Activated T-cell treated with anti-CD3 and anti-CD28 coated beads, Interleukin-2, amount 50 U/mL, for 72 hours (primary cell): ENCODE measurements at regions not wholly inside any gene's neighbourhood (a gene's known extent, or its start where the extent isn't known, plus 50 kb on each side); places are given as distances from the start of the nearest gene placed in this dataset.

Experiments used
- ATAC-seq, 2 donors: fragments of 150-1000 bp; cut with Tn5 transposase; replicated peaks in 1 of 2; 2 replicates each; pipeline ENCODE4 v1.10.0; 2021; ENCODE audit warnings: moderate library complexity in 2 of 2, mild to moderate bottlenecking in 1 of 2
- DNase-seq, 2 donors: peaks; one replicate each; pipeline ENCODE4 v3.0.0; 2021 to 2022; ENCODE audit warnings: mixed read lengths in 1 of 2
- H3K27ac Mint-ChIP-seq: one replicate; pipeline ENCODE4 v1.8.0; 2022; ENCODE audit warnings: mild to moderate bottlenecking, moderate library complexity, mixed read lengths
- H3K27me3 Mint-ChIP-seq: one replicate; pipeline ENCODE4 v1.8.0; 2022; ENCODE audit warnings: low read depth, mixed read lengths
- H3K36me3 Mint-ChIP-seq, 2 donors: one replicate each; pipeline ENCODE4 v1.8.0; 2022; ENCODE audit warnings: mixed read lengths in 2 of 2, mild to moderate bottlenecking in 1 of 2; ENCODE audit not compliant: insufficient read depth in 2 of 2
- H3K4me1 Mint-ChIP-seq: one replicate; pipeline ENCODE4 v1.8.0; 2022; ENCODE audit warnings: low read depth, mixed read lengths
- H3K4me3 Mint-ChIP-seq, 2 donors: one replicate each; pipeline ENCODE4 v1.8.0; 2022; ENCODE audit warnings: mild to moderate bottlenecking in 2 of 2, mixed read lengths in 2 of 2, moderate library complexity in 2 of 2
- H3K9me3 Mint-ChIP-seq, 2 donors: one replicate each; pipeline ENCODE4 v1.8.0; 2022; ENCODE audit warnings: mixed read lengths in 2 of 2

DNA sequence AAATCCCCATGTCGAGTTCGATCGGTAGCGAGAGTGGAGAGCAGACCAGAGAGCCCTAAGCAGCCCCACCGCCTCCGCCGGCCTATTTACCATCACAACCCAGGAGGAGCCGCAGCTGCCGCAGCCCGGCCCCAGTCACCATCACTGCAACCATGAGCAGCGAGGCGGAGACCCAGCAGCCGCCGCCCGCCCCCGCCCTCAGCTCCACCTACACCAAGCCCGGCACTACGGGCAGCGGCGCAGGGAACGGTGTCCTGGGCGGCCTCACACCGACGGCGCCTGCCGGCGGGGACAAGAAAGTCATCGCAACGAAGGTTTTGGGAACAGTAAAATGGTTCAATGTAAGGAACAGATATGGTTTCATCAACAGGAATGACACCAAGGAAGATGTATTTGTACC is 89.5 kb upstream of the TPM1 start:
- Mint-ChIP-seq H3K9me3 (no peaks in the 10 kb centered on the region), H3K27ac (no peak overlapping the region), H3K4me1 (no peaks in the 10 kb centered on the region), H3K27me3 (peaks cover 46% of the 10 kb centered on the region), H3K4me3 (no peak overlapping the region), H3K36me3 (no peaks in the 10 kb centered on the region)
- ATAC-seq (no peak), DNase-seq (no peak)

DNA sequence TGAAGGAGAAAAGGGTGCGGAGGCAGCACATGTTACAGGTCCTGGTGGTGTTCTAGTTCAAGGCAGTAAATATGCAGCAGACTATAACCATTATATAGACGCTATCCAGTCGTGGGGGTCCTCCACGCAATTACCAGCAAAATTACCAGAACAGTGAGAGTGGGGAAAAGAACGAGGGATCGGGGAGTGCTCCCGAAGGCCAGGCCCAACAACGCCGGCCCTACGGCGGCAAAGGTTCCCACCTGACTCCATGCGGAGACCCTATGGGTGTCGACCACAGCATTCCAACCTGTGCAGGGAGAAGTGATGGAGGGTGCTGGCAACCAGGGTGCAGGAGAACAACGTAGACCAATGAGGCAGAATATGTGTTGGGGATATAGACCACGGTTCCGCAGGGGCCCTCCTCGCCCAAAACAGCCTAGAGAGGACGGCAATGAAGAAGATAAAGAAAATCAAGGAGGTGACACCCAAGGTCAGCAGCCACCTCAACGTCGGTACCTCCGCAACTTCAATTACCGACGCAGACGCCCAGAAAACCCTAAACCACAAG is 89.0 kb upstream of the TPM1 start:
- Mint-ChIP-seq H3K9me3 (no peaks in the 10 kb centered on the region), H3K27ac (no peak overlapping the region), H3K27me3 (peaks cover 43% of the 10 kb centered on the region), H3K4me3 (no peak overlapping the region), H3K36me3 (no peaks in the 10 kb centered on the region), H3K4me1 (no peaks in the 10 kb centered on the region)
- no peak for ATAC-seq
- DNase-seq, result no peak

DNA sequence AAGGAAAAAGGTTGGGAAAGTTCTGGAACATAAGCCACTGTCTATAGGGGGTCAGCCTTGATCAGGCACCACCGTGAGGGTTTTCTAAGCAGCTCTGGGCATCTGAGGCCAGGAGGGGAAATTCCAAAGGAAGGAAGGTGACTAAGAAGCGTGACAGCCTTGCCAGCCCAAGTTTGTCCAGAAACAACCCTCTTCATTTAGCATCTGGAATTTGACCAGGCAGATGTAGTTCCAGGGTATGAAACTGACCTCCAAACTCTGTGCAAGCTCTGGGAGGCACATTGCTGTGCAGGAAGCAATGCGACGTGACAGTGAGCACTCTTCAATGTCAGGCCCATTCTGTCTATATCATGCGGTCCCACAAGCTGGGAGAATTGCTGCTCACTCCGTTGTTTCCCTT is 85.4 kb upstream of the TPM1 start:
- ATAC-seq, result no peak
- no peak for DNase-seq
- peaks cover 15% of the 10 kb centered on the region for H3K27me3 Mint-ChIP-seq
- H3K27ac Mint-ChIP-seq, result no peak overlapping the region
- H3K9me3 Mint-ChIP-seq, result no peaks in the 10 kb centered on the region
- no peaks in the 10 kb centered on the region for H3K4me1 Mint-ChIP-seq
- H3K36me3 Mint-ChIP-seq, result no peaks in the 10 kb centered on the region
- no peak overlapping the region for H3K4me3 Mint-ChIP-seq

DNA sequence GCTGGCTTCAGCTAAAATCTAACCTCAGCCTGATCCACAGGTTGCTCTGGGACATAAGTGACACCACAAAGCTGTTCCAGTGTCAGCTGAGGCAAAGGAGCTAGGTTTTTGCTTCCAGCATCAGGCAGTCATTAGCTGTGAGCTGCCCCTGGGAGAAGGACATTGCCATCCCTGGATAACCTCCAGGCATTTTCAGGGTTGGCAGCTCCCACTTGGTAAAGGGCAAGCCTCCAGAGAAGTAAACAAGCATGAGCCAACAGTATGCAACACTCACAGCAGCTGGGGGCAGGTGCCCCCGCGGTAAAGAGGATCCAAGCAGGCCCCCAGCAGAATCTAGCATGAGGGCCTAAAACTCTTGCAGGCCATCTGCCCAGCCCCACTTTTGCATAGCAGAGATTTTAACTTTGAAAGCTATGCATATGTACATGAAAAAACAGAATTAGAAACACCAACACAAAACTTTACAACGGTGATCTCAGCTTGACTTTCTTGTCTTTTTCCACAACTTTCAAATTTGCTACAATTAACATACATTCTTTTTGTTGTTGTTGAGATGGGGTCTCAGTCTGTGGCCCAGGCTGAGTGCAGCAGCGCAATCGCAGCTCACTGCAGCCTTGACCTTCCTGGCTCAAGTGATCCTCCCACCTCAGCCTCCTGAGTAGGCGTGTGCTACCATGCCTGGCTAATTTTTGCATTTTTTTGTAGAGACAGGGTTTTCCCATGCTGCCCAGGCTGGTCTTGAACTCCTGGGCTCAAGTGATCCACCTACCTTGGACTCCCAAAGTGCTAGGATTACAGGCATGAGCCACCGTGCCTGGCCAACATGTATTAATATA is 83.8 kb upstream of the TPM1 start:
- H3K4me3 Mint-ChIP-seq, result no peak overlapping the region
- peaks cover under 1% of the 10 kb centered on the region for H3K27me3 Mint-ChIP-seq
- H3K36me3 Mint-ChIP-seq, result no peaks in the 10 kb centered on the region
- no peak for ATAC-seq
- no peak for DNase-seq
- no peaks in the 10 kb centered on the region for H3K9me3 Mint-ChIP-seq
- no peak overlapping the region for H3K27ac Mint-ChIP-seq
- no peaks in the 10 kb centered on the region for H3K4me1 Mint-ChIP-seq

DNA sequence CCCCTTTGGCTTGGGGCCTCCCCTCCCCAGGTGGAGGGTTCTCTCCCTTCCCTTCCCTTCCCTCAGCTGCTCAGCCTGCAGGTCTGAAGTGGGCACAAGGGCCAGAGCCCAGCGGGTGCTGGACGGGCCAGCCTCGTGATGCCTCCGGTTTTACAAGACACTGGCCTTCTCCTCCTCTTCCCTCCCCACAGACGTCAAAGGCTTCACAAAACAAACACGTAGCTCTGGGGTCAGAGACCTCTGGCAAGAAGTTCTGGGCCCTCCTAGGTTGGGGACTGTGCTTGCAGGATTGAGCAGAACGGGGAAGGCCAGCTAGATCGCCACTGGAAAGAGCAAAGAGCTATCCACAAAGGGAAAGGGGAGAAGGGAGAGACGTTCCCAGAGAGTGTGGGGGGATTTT is 81.4 kb upstream of the TPM1 start:
- Mint-ChIP-seq H3K27ac (no peak overlapping the region), H3K36me3 (no peaks in the 10 kb centered on the region), H3K4me1 (no peaks in the 10 kb centered on the region), H3K4me3 (no peak overlapping the region), H3K9me3 (no peaks in the 10 kb centered on the region), H3K27me3 (no peaks in the 10 kb centered on the region)
- DNase-seq (no peak), ATAC-seq (no peak)

DNA sequence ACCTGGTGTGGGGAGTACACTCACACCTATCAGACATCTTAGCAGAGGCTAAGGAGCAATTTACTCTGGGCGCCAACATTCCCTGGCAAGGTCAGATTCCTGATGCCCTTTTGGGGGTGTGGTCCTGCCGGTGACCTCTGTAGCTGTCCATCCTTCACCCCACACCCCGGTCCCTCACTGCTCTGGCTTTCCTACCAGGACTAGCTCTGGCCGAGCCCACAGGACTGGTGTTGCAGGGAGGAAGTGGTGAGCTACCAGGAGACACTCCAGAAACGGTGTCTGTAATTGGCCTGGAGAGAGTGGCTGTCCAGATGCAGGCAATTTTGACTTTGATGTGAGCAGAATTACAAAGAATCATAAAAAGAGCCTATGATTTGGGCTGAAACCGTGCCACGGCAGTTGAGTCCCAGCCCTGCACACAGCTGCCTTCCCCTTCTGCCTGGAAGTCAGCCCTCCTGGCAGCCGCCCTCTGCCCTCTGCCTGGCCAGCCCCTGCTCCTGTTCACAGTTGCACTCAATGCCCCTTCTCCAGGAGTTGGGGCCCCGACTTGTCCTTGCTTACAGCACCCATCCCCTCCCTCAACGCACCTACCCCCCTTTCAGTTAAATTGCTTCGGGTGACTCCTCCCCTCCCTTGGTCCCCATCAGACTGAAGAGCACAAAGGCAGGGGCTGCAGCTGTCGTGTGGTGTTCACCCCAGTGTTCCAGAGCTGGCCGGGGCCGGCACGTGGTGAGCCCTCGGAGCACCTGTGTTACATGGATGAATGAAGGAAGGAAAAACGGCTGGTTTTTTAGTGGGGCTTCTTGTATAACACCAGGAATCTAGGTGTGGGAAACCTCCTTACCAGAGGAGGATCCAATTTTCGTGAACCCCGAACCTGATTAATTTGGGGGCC is 80.2 kb upstream of the TPM1 start:
- no peak for ATAC-seq
- H3K4me3 Mint-ChIP-seq, result no peak overlapping the region
- no peaks in the 10 kb centered on the region for H3K4me1 Mint-ChIP-seq
- no peak for DNase-seq
- H3K27me3 Mint-ChIP-seq, result no peaks in the 10 kb centered on the region
- no peaks in the 10 kb centered on the region for H3K9me3 Mint-ChIP-seq
- no peak overlapping the region for H3K27ac Mint-ChIP-seq
- H3K36me3 Mint-ChIP-seq, result no peaks in the 10 kb centered on the region

DNA sequence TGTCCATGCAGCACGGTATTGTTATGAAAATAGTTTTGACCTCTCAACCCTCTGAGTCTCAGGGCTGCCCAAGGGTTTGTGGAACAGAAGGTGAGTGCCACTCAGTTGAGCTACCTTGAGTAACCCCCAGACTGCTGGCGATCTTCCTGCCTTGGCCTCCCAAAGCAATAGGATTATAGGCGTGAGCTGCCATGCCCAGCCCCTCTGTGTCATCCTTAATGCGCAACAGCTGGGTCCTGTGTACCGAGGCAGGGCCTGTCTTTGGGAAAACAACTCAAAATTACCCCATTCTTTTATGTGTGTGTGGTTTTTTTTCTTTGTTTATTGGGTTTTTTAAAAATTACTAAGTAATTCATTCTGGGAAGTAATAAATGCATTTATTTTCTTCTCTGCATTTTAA is 78.3 kb upstream of the TPM1 start:
- Mint-ChIP-seq H3K4me3 (no peak overlapping the region), H3K4me1 (no peaks in the 10 kb centered on the region), H3K9me3 (no peaks in the 10 kb centered on the region), H3K27me3 (no peaks in the 10 kb centered on the region), H3K36me3 (no peaks in the 10 kb centered on the region), H3K27ac (no peak overlapping the region)
- ATAC-seq (no peak), DNase-seq (no peak)

DNA sequence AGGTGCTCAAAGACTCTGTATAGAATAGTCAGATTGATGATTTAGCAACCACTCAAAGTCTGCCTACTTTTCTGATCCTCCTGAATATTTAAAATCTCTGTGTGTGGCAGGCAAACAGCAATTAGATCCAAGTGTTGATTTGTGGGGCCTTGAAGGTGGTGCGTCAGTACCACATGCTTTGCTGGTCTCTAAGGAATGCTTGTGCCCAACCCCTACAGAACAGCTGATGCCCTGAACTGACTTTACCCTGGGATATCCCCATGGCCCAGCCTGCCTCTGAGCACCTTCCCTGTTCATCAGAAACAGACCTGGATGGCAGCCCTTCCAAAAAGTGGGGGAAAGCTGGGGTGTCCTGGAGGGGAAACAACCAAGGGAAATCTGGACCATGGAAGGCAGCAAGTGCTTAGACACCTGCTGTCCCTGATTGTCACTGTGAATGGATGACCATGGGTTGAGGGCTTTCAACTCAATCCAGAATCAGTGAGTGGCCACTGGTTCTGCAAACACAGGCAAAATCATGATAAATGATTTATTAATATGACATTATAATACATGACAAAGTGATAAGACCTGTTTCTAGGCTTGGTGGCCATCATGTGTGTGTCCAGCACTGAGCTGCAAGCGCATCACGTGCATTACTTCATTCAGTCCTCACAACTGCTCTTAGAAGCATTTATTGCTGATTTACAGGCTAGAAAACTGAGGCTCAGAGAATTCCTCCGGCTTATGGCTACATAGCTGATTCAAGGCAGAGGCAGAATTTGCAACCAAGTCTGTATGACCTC is 76.1 kb upstream of the TPM1 start:
- H3K27me3 Mint-ChIP-seq, result no peaks in the 10 kb centered on the region
- DNase-seq (no peak), ATAC-seq (no peak)
- H3K9me3 Mint-ChIP-seq, result no peaks in the 10 kb centered on the region
- no peak overlapping the region for H3K4me3 Mint-ChIP-seq
- H3K4me1 Mint-ChIP-seq, result no peaks in the 10 kb centered on the region
- no peak overlapping the region for H3K27ac Mint-ChIP-seq
- no peaks in the 10 kb centered on the region for H3K36me3 Mint-ChIP-seq

DNA sequence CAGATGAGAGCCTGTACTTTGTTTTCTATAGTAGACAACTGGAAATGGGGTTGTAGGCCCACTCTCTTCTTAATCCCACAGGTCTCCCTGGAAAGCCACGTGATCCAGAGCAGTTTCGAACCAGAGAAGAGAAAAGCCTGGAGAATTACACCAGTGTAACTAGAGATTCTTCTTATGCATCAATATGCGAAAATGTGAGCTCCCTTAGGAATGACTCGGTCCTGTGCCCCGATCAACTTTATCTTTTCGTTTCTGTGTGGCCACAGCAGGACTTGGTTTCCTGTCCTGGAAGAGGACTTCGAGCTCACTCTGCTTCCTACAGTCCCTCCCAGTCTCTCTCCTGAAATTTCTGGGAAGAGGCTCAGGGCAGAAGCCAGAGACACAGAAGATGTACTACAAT is 73.8 kb upstream of the TPM1 start:
- no peaks in the 10 kb centered on the region for H3K36me3 Mint-ChIP-seq
- peaks cover 8% of the 10 kb centered on the region for H3K27me3 Mint-ChIP-seq
- DNase-seq (no peak), ATAC-seq (no peak)
- no peaks in the 10 kb centered on the region for H3K4me1 Mint-ChIP-seq
- no peak overlapping the region for H3K4me3 Mint-ChIP-seq
- no peak overlapping the region for H3K27ac Mint-ChIP-seq
- no peaks in the 10 kb centered on the region for H3K9me3 Mint-ChIP-seq

DNA sequence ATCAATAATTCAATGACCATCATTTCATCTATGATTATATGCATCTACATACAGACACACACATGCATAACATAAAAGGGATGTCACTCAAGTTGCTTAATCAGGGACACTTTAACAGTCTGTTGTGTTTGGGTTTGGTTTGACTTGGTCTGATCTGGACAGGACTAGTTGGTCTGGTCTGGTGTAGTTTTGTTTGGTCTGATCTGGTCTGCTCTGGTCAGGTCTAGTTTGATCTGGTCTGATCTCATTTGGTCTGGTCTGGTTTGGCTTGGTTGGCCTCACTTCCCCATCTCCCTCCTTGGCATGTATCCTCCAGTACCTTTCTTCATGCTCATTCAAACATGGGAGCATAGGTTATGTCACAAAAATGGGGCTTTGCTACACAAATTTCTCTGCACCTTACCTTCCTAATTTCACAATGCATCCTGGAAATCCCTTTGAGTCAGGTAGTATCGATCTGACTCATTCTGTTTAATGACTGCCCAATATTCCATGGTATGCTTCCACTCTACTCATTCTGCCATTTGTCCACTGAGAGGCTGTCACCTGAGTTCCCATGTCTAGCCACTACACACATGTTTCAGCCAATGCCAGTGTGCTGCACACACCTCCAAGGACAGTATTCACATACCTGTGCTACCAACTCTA is 73.0 kb upstream of the TPM1 start:
- Mint-ChIP-seq H3K27me3 (peaks cover 8% of the 10 kb centered on the region), H3K4me1 (no peaks in the 10 kb centered on the region), H3K27ac (no peak overlapping the region), H3K36me3 (no peaks in the 10 kb centered on the region), H3K4me3 (no peak overlapping the region), H3K9me3 (no peaks in the 10 kb centered on the region)
- ATAC-seq (no peak), DNase-seq (no peak)

DNA sequence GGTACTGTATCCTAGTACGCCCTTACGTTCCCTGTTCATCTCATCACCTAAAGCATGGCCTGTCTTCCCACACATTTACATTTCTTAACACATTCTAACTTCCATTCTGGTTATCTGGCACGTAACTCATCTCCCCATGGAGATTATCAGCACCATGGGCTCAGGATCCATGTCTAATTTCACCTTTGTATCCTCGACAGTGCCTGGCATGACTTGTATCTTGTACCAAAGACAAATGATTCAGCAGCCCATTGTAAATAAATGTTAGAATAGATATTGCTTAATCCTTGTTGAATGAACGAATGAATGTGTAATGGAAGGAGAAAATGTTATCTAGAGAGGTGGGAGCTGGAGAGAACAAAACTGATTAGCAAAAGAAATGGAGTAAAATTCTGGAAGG is 69.7 kb upstream of the TPM1 start:
- no peak overlapping the region for H3K4me3 Mint-ChIP-seq
- H3K36me3 Mint-ChIP-seq, result no peaks in the 10 kb centered on the region
- ATAC-seq (no peak), DNase-seq (no peak)
- no peaks in the 10 kb centered on the region for H3K9me3 Mint-ChIP-seq
- H3K27me3 Mint-ChIP-seq, result peaks cover 8% of the 10 kb centered on the region
- H3K27ac Mint-ChIP-seq, result no peak overlapping the region
- no peaks in the 10 kb centered on the region for H3K4me1 Mint-ChIP-seq

DNA sequence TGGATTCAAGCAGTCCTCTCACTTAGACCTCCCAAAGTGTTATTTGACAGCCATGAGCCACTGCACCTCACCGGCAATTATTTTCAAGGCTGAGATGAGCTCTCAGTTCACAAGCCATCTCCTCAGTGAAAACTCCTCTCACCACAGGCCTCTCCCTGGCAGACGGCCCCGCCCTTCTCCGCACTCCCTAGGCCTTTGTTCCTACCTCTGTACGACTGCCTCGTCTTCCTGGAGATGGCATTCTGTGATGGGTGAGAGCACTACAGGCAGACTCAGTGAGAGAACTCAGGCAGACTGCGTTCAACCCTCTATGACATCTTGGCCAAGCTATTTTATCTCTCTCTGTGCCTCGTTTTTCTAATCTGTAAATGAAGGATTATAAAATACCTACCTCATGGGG is 67.0 kb upstream of the TPM1 start:
- no peak for DNase-seq
- no peak for ATAC-seq
- Mint-ChIP-seq H3K9me3 (no peaks in the 10 kb centered on the region), H3K36me3 (no peaks in the 10 kb centered on the region), H3K4me3 (no peak overlapping the region), H3K4me1 (no peaks in the 10 kb centered on the region), H3K27ac (no peak overlapping the region), H3K27me3 (peaks cover 18% of the 10 kb centered on the region)
